Activated T-cell treated with anti-CD3 and anti-CD28 coated beads for 48 hours (primary cell): ENCODE measurements at regions not wholly inside any gene's neighbourhood (a gene's known extent, or its start where the extent isn't known, plus 50 kb on each side); places are given as distances from the start of the nearest gene placed in this dataset.
"Not testable (repeated sequence)": the region's sequence is repeated elsewhere in the genome, so short reads cannot be mapped to it uniquely, and the experiment has no call there.

Source experiments
- DNase-seq: peaks from one replicate; pipeline ENCODE4 v3.0.0-alpha.2; 2020; ENCODE audit warnings: low read depth

GRCh38 chr20:50360921-50361320 is 149.3 kb upstream of the PTPN1 start:
- no peak for DNase-seq

- DNase-seq: not testable (repeated sequence)
These were observed 148.0 kb upstream of the PTPN1 start for GRCh38 chr20:50362177-50362576.

- no peak for DNase-seq
These were observed 147.2 kb upstream of the PTPN1 start for GRCh38 chr20:50363027-50363426.

- DNase-seq: no peak
These were observed 146.7 kb upstream of the PTPN1 start for GRCh38 chr20:50363479-50363878.

- DNase-seq: no peak
These were observed 145.6 kb upstream of the PTPN1 start for GRCh38 chr20:50364542-50364941.

- no peak for DNase-seq
These were observed 143.7 kb upstream of the PTPN1 start for GRCh38 chr20:50366270-50367103.

GRCh38 chr20:50367104-50367674 is 143.0 kb upstream of the PTPN1 start:
- no peak for DNase-seq

GRCh38 chr20:50367739-50368375 is 142.3 kb upstream of the PTPN1 start:
- DNase-seq: no peak

- DNase-seq: no peak
These were observed 141.8 kb upstream of the PTPN1 start for GRCh38 chr20:50368386-50368785.

GRCh38 chr20:50368813-50369224 is 141.4 kb upstream of the PTPN1 start:
- DNase-seq: no peak

GRCh38 chr20:50369225-50370035 is 140.8 kb upstream of the PTPN1 start:
- no peak for DNase-seq

GRCh38 chr20:50370036-50370566 is 140.1 kb upstream of the PTPN1 start:
- no peak for DNase-seq

GRCh38 chr20:50371878-50372769 is 138.1 kb upstream of the PTPN1 start:
- DNase-seq: no peak

- DNase-seq: no peak
These were observed 137.5 kb upstream of the PTPN1 start for GRCh38 chr20:50372770-50373088.

GRCh38 chr20:50373674-50374286 is 136.4 kb upstream of the PTPN1 start:
- no peak for DNase-seq

GRCh38 chr20:50374541-50375078 is 135.6 kb upstream of the PTPN1 start:
- DNase-seq: no peak

GRCh38 chr20:50376179-50376887 is 133.8 kb upstream of the PTPN1 start:
- no peak for DNase-seq

- DNase-seq: no peak
These were observed 133.2 kb upstream of the PTPN1 start for GRCh38 chr20:50376888-50377459.
